H9 (cell line): ENCODE measurements at regions not wholly inside any gene's neighbourhood (a gene's known extent, or its start where the extent isn't known, plus 50 kb on each side); places are given as distances from the start of the nearest gene placed in this dataset.

Source experiments
- DNase-seq: peaks from one replicate; pipeline ENCODE4 v3.0.0-alpha.2; 2017
- H2AFZ ChIP-seq: one replicate; pipeline ENCODE4 v1.6.1; 2013; ENCODE audit warnings: mild to moderate bottlenecking, low read length, control low read depth, moderate library complexity
- H2AK5ac ChIP-seq: 2 replicates; pipeline ENCODE4 v1.6.1; 2013; ENCODE audit warnings: low read length, control low read depth, mixed read lengths; ENCODE audit not compliant: insufficient read length
- H2BK120ac ChIP-seq: one replicate; pipeline ENCODE4 v1.6.1; 2013; ENCODE audit warnings: low read depth, mild to moderate bottlenecking, low read length, control low read depth, inconsistent platforms; ENCODE audit not compliant: poor library complexity, severe bottlenecking
- H2BK12ac ChIP-seq: 2 replicates; pipeline ENCODE4 v1.6.1; 2013; ENCODE audit warnings: low read length, control low read depth, mixed read lengths, low read depth; ENCODE audit not compliant: insufficient read length
- H2BK15ac ChIP-seq: 2 replicates; pipeline ENCODE4 v1.6.1; 2013; ENCODE audit warnings: low read depth, low read length, control low read depth
- H2BK20ac ChIP-seq: one replicate; pipeline ENCODE4 v1.6.1; 2013; ENCODE audit warnings: low read depth, mild to moderate bottlenecking, low read length, control low read depth, inconsistent platforms; ENCODE audit not compliant: poor library complexity, severe bottlenecking
- H2BK5ac ChIP-seq: 2 replicates; pipeline ENCODE4 v1.6.1; 2013; ENCODE audit warnings: low read length, control low read depth, mixed read lengths; ENCODE audit not compliant: insufficient read length
- H3K14ac ChIP-seq: 2 replicates; pipeline ENCODE4 v1.6.1; 2013; ENCODE audit warnings: low read length, control low read depth; ENCODE audit not compliant: insufficient read depth
- H3K18ac ChIP-seq: 2 replicates; pipeline ENCODE4 v1.6.1; 2013; ENCODE audit warnings: low read depth, mild to moderate bottlenecking, mixed read lengths, low read length, control low read depth; ENCODE audit not compliant: insufficient read length
- H3K23ac ChIP-seq: 2 replicates; pipeline ENCODE4 v1.6.1; 2013; ENCODE audit warnings: low read length, control low read depth, mixed read lengths, low read depth; ENCODE audit not compliant: insufficient read length
- H3K23me2 ChIP-seq: 2 replicates; pipeline ENCODE4 v1.6.1; 2013; ENCODE audit warnings: low read depth, mild to moderate bottlenecking, mixed read lengths, low read length, control low read depth; ENCODE audit not compliant: insufficient read length, poor library complexity, severe bottlenecking
- H3K27ac ChIP-seq: 2 replicates; pipeline ENCODE4 v1.5.1; 2013; ENCODE audit warnings: low read length, control low read depth, mixed read lengths, low read depth; ENCODE audit not compliant: insufficient read length
- H3K27me3 ChIP-seq: 2 replicates; pipeline ENCODE4 v1.6.1; 2013; ENCODE audit warnings: low read length, control low read depth, inconsistent platforms; ENCODE audit not compliant: insufficient read depth
- H3K4ac ChIP-seq: 2 replicates; pipeline ENCODE4 v1.6.1; 2013; ENCODE audit warnings: low read depth, mild to moderate bottlenecking, control low read depth, inconsistent platforms, low read length, moderate library complexity
- H3K4me1 ChIP-seq: 2 replicates; pipeline ENCODE4 v1.6.1; 2013; ENCODE audit warnings: low read length, control low read depth, inconsistent platforms; ENCODE audit not compliant: insufficient read depth
- H3K4me2 ChIP-seq: 2 replicates; pipeline ENCODE4 v1.6.1; 2013; ENCODE audit warnings: low read length, control low read depth, mixed read lengths; ENCODE audit not compliant: insufficient read length, insufficient read depth
- H3K56ac ChIP-seq: 2 replicates; pipeline ENCODE4 v1.6.1; 2013; ENCODE audit warnings: low read depth, mild to moderate bottlenecking, mixed read lengths, low read length, control low read depth; ENCODE audit not compliant: insufficient read length
- H3K79me1 ChIP-seq: 2 replicates; pipeline ENCODE4 v1.6.1; 2013; ENCODE audit warnings: low read depth, mild to moderate bottlenecking, moderate library complexity, low read length, control low read depth, inconsistent platforms; ENCODE audit not compliant: insufficient read depth, poor library complexity, severe bottlenecking
- H3K79me2 ChIP-seq: 2 replicates; pipeline ENCODE4 v1.6.1; 2013; ENCODE audit warnings: low read length, control low read depth, inconsistent platforms; ENCODE audit not compliant: insufficient read depth
- H3K9ac ChIP-seq: 2 replicates; pipeline ENCODE4 v1.6.1; 2013; ENCODE audit warnings: low read length, control low read depth, mixed read lengths; ENCODE audit not compliant: insufficient read length; ENCODE audit errors: extremely low read depth
- H3K9me3 ChIP-seq: one replicate; pipeline ENCODE4 v1.6.1; 2013; ENCODE audit warnings: low read depth, low read length, inconsistent platforms; ENCODE audit not compliant: control insufficient read depth
- H3T11ph ChIP-seq: one replicate; pipeline ENCODE4 v1.6.1; 2013; ENCODE audit warnings: mild to moderate bottlenecking, low read length, control low read depth, inconsistent platforms
- H4K20me1 ChIP-seq: one replicate; pipeline ENCODE4 v1.6.1; 2013; ENCODE audit not compliant: control insufficient read depth, insufficient read length, insufficient read depth
- H4K5ac ChIP-seq: 2 replicates; pipeline ENCODE4 v1.6.1; 2013; ENCODE audit warnings: low read depth, mild to moderate bottlenecking, mixed read lengths, low read length, control low read depth; ENCODE audit not compliant: insufficient read length
- H4K8ac ChIP-seq: replicated peaks from 2 replicates; pipeline ENCODE4 v1.6.1; 2013; ENCODE audit warnings: low read length, control low read depth, mixed read lengths, low read depth; ENCODE audit not compliant: insufficient read length
- H4K91ac ChIP-seq: 2 replicates; pipeline ENCODE4 v1.6.1; 2013; ENCODE audit warnings: low read depth, mild to moderate bottlenecking, moderate library complexity, mixed read lengths, low read length, control low read depth; ENCODE audit not compliant: insufficient read length
- H3K27ac Mint-ChIP-seq, 3 experiments: 2 replicates in 2 of 3; 3 replicates in 1 of 3; pipeline ENCODE4 v1.8.0; 2020 to 2021; ENCODE audit warnings: mixed read lengths in 3 of 3, mild to moderate bottlenecking in 1 of 3, moderate library complexity in 1 of 3
- H3K27me3 Mint-ChIP-seq: 2 replicates; pipeline ENCODE4 v1.8.0; 2021; ENCODE audit warnings: low read depth, mild to moderate bottlenecking, moderate library complexity, mixed read lengths
- H3K36me3 Mint-ChIP-seq, 3 experiments: 2 replicates in 2 of 3; 3 replicates in 1 of 3; pipeline ENCODE4 v1.8.0; 2020 to 2021; ENCODE audit warnings: low read depth in 3 of 3, mixed read lengths in 3 of 3; ENCODE audit not compliant: insufficient read depth in 1 of 3
- H3K4me1 Mint-ChIP-seq, 2 experiments: 2 replicates each; pipeline ENCODE4 v1.8.0; 2020; ENCODE audit warnings: mixed read lengths in 2 of 2
- H3K4me3 Mint-ChIP-seq, 2 experiments: 2 replicates in 1 of 2; 3 replicates in 1 of 2; pipeline ENCODE4 v1.8.0; 2020 to 2021; ENCODE audit warnings: mild to moderate bottlenecking in 2 of 2, mixed read lengths in 2 of 2, moderate library complexity in 1 of 2
- H3K9me3 Mint-ChIP-seq, 2 experiments: 2 replicates in 1 of 2; 3 replicates in 1 of 2; pipeline ENCODE4 v1.8.0; 2020; ENCODE audit warnings: mild to moderate bottlenecking in 2 of 2, mixed read lengths in 2 of 2, moderate library complexity in 1 of 2
- WGBS: extraction: QIAGEN DNeasy Blood & Tissue Kit; methylation state at CpG from one replicate; pipeline ENCODE4 v1.1.7; 2013; ENCODE audit warnings: missing lambda C conversion rate, low lambda C conversion rate, mixed read lengths; ENCODE audit not compliant: insufficient read length; ENCODE audit errors: extremely low coverage; 5-methylcytosine and 5-hydroxymethylcytosine counted together
- TF ChIP-seq, protein P1 (sequence below): fragments of 200-600 bp; sonication (generic); conservative IDR thresholded peaks from 3 replicates; pipeline ENCODE4 v1.8.0; 2021; ENCODE audit warnings: antibody characterized with exemption, mild to moderate bottlenecking

DNA sequence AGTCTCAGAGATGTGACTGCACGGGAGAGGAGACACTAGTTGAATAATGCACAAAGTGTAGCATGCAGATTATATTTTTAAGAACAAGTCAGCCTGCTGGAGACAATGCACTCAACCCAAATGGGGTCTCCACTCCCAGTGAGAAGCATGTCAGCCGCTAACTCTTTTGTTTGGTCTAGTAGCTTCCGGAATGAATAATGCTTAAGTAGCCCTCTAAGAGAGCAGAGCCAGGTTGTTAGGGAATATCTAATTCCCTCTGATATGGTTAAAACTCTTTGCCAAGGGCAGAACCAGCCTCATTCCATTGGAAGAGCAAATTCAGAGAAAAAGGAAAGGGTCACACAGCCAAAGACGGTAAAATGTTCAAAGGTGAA is 80.4 kb downstream of the DAD1 start:
- no peaks in the 10 kb centered on the region; the same call in 1 of the 2 replicates for H3K4me1 ChIP-seq
- no peak for DNase-seq
- no peak overlapping the region for H3K23ac ChIP-seq
- H2BK12ac ChIP-seq: no peak overlapping the region
- no peak overlapping the region for H2BK15ac ChIP-seq
- no peak overlapping the region for H3K4me2 ChIP-seq
- no peak overlapping the region for H2AK5ac ChIP-seq
- H3K9me3 ChIP-seq: no peaks in the 10 kb centered on the region
- H2BK5ac ChIP-seq: no peak overlapping the region
- no CpG with 5 or more reads among the region's 4 CpGs for WGBS
- H3K27ac ChIP-seq: no peak overlapping the region
- no peak overlapping the region for H3K4me3 Mint-ChIP-seq
- H3K9me3 Mint-ChIP-seq: no peaks in the 10 kb centered on the region
- no peaks in the 10 kb centered on the region for H3K27me3 ChIP-seq
- no peaks in the 10 kb centered on the region for H4K20me1 ChIP-seq
- no peaks in the 10 kb centered on the region for H3K23me2 ChIP-seq
- TF ChIP-seq, protein P1, sequence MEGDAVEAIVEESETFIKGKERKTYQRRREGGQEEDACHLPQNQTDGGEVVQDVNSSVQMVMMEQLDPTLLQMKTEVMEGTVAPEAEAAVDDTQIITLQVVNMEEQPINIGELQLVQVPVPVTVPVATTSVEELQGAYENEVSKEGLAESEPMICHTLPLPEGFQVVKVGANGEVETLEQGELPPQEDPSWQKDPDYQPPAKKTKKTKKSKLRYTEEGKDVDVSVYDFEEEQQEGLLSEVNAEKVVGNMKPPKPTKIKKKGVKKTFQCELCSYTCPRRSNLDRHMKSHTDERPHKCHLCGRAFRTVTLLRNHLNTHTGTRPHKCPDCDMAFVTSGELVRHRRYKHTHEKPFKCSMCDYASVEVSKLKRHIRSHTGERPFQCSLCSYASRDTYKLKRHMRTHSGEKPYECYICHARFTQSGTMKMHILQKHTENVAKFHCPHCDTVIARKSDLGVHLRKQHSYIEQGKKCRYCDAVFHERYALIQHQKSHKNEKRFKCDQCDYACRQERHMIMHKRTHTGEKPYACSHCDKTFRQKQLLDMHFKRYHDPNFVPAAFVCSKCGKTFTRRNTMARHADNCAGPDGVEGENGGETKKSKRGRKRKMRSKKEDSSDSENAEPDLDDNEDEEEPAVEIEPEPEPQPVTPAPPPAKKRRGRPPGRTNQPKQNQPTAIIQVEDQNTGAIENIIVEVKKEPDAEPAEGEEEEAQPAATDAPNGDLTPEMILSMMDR: no peak
- H3K18ac ChIP-seq: no peak overlapping the region
- H3K27me3 Mint-ChIP-seq: no peaks in the 10 kb centered on the region; the same call in 1 of the 2 replicates
- no peak overlapping the region for H2AFZ ChIP-seq
- peaks cover 20 to 29% of the 10 kb centered on the region in 2 experiments for H3K4me1 Mint-ChIP-seq
- no peak overlapping the region for H3K4ac ChIP-seq
- H2BK20ac ChIP-seq: no peak overlapping the region
- no peak overlapping the region for H4K8ac ChIP-seq
- no peak overlapping the region for H3K14ac ChIP-seq
- no peaks in the 10 kb centered on the region for H3K79me2 ChIP-seq
- H4K5ac ChIP-seq: no peak overlapping the region
- no peak overlapping the region for H3K27ac Mint-ChIP-seq
- H3K56ac ChIP-seq: no peak overlapping the region
- no peak overlapping the region for H2BK120ac ChIP-seq
- H3K79me1 ChIP-seq: no peaks in the 10 kb centered on the region
- no peak overlapping the region for H4K91ac ChIP-seq
- H3K9ac ChIP-seq: no peak overlapping the region
- no peaks in the 10 kb centered on the region for H3K36me3 Mint-ChIP-seq
- H3T11ph ChIP-seq: no peak overlapping the region
